ENCODE measurements at regions not wholly inside any gene's neighbourhood (a gene's known extent, or its start where the extent isn't known, plus 50 kb on each side); places are given as distances from the start of the nearest gene placed in this dataset.
A peak's percentile ranks its signal among the peaks of the same experiment; 100 is the strongest.

DNA sequence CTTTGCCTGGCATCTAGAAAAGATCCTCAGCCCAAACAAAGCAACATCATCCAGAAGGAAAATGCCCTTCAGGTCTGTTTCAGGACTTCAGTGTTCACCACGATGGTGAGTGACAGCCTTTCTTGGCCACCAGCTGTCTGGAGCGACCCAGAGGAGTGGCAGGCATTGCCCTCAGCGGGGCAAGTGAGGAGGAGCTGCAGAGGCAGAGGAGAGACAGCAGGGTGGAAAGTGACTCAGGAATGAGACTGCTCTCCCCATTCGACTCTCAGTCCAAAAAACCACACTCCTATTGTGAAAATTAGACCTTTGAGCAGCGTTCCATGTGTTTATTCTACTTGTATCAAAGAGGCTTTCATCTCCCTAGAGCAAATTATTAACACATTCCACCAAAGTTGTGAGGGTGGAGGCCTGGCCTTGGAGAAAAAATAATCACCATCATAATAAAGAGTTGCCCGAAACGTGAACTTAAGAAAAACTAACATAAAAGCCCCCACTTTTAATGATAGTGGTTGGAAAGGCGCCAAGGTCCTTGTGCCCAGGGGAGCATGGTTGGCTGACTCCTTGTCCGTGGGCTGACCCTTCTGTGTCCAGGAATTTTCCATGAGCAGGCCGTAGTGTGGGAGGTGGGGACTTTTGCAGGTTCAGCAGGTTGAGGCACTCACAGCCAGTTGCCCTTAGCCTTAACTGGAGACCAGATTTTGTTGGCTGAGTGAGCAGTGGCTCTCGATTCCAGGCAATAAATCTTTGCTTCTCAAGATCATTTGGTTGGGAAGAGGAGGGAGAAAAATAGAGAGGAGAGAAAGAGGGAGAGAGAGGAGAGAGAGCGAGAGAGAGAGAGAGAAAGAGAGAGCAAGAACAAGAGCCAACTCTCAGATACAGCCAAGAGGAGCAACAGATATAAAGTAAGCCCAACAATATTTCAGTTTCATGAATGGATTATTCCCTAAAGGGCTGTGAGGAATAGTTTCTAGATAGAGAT is 125.9 kb upstream of the ANKRD55 start:
- no peak overlapping the region for H3K27ac ChIP-seq
- TF ChIP-seq, protein P1, sequence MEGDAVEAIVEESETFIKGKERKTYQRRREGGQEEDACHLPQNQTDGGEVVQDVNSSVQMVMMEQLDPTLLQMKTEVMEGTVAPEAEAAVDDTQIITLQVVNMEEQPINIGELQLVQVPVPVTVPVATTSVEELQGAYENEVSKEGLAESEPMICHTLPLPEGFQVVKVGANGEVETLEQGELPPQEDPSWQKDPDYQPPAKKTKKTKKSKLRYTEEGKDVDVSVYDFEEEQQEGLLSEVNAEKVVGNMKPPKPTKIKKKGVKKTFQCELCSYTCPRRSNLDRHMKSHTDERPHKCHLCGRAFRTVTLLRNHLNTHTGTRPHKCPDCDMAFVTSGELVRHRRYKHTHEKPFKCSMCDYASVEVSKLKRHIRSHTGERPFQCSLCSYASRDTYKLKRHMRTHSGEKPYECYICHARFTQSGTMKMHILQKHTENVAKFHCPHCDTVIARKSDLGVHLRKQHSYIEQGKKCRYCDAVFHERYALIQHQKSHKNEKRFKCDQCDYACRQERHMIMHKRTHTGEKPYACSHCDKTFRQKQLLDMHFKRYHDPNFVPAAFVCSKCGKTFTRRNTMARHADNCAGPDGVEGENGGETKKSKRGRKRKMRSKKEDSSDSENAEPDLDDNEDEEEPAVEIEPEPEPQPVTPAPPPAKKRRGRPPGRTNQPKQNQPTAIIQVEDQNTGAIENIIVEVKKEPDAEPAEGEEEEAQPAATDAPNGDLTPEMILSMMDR (conservative IDR thresholded peaks at IDR 0.05), result no peak

DNA sequence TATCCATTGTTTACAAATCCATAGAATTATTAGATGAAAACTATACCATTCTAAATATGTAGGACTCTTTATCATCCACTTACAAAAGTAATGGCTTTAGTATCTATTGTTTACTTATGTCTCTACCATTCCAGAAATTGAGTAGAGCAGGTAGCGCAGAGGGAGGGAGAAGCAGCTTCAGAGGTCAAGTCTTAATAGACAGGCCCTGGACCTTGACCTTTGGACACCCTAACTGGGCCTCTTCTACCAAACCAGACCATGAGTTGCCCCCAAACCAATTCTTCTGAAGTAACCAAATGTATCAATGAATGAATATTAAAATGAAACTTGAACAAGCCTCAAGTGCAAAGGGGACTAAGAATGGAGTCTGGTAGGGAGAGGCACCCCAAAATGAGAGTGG is 124.9 kb upstream of the ANKRD55 start:
- TF ChIP-seq, protein P1 (conservative IDR thresholded peaks at IDR 0.05), result no peak
- peak overlapping the region; percentile 81 for H3K27ac ChIP-seq

DNA sequence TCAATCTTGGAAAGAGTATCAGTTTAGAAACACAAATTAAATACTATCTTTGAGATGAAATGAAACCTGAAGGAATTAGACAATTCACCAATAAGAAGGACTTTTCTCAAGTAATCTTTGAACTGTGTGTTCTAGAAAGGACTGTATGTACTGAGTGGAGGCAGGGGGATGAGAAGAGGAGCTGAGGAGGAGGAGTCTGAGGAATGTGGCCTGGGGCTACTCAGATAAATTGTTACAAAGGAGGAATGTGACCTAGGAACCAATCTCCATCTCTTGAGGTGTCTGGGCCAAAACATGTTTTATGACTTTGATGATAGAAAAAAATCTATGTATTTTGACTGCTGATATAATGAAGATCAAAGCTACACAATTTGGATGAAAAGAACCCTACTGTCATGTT is 124.3 kb upstream of the ANKRD55 start:
- TF ChIP-seq, protein P1 (conservative IDR thresholded peaks at IDR 0.05), result no peak
- peak overlapping the region; percentile 81 for H3K27ac ChIP-seq

DNA sequence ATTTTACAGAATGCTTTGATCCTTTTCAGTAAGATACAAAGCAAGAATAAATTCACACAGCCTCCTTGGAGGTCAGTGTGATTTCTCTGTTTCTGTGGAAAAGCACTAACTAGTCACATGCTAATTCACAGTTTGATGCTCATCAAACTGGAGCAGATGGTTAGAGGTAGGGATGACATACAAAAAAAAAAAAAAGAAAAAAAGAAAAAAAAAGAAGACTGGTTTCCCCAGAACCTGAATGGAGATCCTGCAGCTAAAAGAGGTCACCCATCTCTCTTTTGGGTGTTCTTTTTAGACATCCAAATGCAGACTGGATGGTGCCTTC is 123.7 kb upstream of the ANKRD55 start:
- peak overlapping the region; percentile 81 for H3K27ac ChIP-seq
- TF ChIP-seq, protein P1 (conservative IDR thresholded peaks at IDR 0.05), result no peak

DNA sequence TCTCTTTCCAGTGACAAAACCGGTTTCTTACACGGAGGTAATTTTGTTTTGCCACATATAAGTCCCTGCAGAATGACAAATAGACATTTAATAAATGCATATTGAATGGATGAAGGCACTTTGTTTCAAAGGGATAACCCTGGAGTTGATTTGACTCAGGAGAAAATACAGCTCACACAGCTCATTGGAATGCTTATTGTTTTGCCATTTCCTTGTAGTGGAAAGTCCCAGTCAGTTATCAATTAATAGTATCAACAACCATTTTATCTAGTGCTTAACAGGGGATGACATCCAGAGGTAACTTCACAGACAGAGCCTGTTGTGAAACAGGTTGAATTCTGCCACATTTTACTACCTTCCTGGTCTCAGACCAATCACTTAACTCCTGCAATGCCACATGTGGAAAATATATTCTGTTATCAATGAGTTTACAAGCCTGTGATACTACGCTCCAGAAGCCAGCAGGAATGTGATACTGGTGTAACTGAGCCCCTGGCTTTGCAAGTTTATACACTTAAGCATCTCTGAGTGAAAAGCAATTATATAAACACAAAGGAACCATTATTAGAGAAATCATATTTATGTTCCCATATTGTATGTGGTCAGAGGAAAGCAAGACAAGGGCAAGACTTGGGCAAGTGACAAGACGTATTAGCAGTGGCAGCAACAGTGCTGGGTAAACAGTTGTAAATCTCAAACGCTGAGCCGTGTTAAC is 123.1 kb upstream of the ANKRD55 start:
- TF ChIP-seq, protein P1 (conservative IDR thresholded peaks at IDR 0.05), result no peak

DNA sequence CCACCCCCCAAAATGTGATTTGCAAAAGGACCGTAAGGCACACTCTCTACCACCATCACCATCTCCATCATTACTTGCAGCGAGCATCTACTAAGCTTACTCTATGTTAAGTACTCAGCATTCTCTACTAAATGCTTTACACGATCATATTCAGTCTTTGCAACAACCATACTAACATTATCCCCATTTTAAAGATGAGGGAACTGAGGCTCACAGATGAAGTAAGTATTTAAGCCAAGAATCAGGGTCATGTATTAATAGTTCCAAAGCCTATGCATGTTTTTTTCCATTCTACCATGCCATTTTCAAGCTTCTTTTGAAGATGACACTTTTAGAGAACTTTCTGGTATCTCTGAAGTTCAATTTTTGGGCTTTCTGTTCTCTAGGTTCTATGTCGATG is 121.7 kb upstream of the ANKRD55 start:
- peak overlapping the region; percentile 81 for H3K27ac ChIP-seq
- TF ChIP-seq, protein P1 (conservative IDR thresholded peaks at IDR 0.05), result no peak

More for the DNA sequence above, 123.1 kb upstream of the ANKRD55 start:
- peak overlapping the region; percentile 81 for H3K27ac ChIP-seq

DNA sequence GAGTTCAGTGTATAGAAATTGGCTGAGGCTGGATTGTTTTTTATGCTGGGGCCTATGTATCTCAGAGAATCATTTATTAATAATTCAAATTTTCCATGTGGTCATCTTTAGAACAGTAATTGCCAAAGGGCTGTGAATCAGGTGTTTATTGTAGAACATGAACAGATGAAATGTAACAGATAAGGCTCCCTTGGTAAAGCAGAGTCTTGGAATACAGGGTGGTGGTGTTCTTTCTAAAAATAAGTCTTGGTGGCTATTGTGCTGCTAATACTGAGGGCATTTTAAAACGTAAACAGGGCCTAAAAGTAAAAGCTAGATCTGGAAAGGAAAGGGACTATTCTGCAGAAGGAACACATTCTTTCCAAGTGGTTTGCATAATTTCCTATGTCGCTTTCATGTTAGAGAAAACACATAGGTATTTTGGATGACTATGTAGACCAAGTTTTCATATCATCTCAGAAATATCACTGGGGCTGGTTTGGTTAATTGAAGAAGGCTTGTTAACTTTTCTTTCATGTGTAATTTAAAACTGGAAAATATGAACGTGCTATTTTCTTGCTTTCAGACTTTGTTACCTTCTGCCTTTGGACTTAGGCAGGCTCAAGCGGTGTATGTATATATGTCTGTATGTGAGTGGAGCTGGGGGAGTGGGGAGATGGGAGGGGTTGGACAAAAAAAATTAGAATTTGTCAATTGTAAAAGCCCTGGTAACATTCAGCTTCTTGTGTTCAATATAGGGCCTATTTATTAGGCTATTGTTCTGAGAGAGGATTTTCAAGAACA is 119.9 kb upstream of the ANKRD55 start:
- H3K27ac ChIP-seq, result no peak overlapping the region; the same call in 1 of the 2 replicates
- TF ChIP-seq, protein P1 (conservative IDR thresholded peaks at IDR 0.05), result no peak
